ENCODE measurements at regions not wholly inside any gene's neighbourhood (a gene's known extent, or its start where the extent isn't known, plus 50 kb on each side); places are given as distances from the start of the nearest gene placed in this dataset.

GRCh38 chr9:28212979-28213378, 639.7 kb upstream of the C9orf72 start (continued):
- TF ChIP-seq HMGXB4 (CRISPR knock-in tag; IDR thresholded peaks at IDR 0.05; ENCODE audit: borderline replicate concordance in 1 of 2, low read depth in 1 of 2), result no peak
- no peak for TF ChIP-seq KAT2B (IDR thresholded peaks at IDR 0.05; ENCODE audit: borderline replicate concordance, low read depth, low read length)
- no peak for TF ChIP-seq NFAT5 (CRISPR knock-in tag; IDR thresholded peaks at IDR 0.05)
- no peak for TF ChIP-seq ZNF10 (CRISPR knock-in tag; IDR thresholded peaks at IDR 0.05; ENCODE audit: borderline replicate concordance, low read depth)
- no peak for TF ChIP-seq FLYWCH1 (CRISPR knock-in tag; IDR thresholded peaks at IDR 0.05)
- no peak for TF ChIP-seq NR1H2 (CRISPR knock-in tag; IDR thresholded peaks at IDR 0.05; ENCODE audit: borderline replicate concordance, low read depth)
- no peak for TF ChIP-seq KDM5B (CRISPR knock-in tag; IDR thresholded peaks at IDR 0.05; ENCODE audit: borderline replicate concordance)
- no peak for TF ChIP-seq ZBTB42 (CRISPR knock-in tag; IDR thresholded peaks at IDR 0.05)
- TF ChIP-seq NR2F1 (CRISPR knock-in tag; IDR thresholded peaks at IDR 0.05), result peak in 1 of 2 experiments; percentile 22; a peak in 1 of 4 replicates
- no peak for TF ChIP-seq PCBP1 (IDR thresholded peaks at IDR 0.05; ENCODE audit: borderline replicate concordance, low read depth, low read length)
- TF ChIP-seq ZNF441 (CRISPR knock-in tag; IDR thresholded peaks at IDR 0.05; ENCODE audit: borderline replicate concordance), result no peak
- TF ChIP-seq ZFP90 (CRISPR knock-in tag; IDR thresholded peaks at IDR 0.05; ENCODE audit: borderline replicate concordance), result no peak
- TF ChIP-seq POGK (CRISPR knock-in tag; conservative IDR thresholded peaks at IDR 0.05), result no peak
- no peak for TF ChIP-seq E2F1 (CRISPR knock-in tag; IDR thresholded peaks at IDR 0.05)
- TF ChIP-seq REPIN1 (CRISPR knock-in tag; IDR thresholded peaks at IDR 0.05; ENCODE audit: borderline replicate concordance, low read depth), result no peak
- TF ChIP-seq RORA (CRISPR knock-in tag; IDR thresholded peaks at IDR 0.05), result no peak
- peak; percentile 70 for TF ChIP-seq GATAD2A (CRISPR knock-in tag; IDR thresholded peaks at IDR 0.05)
- TF ChIP-seq SMARCE1 (IDR thresholded peaks at IDR 0.05; ENCODE audit: borderline replicate concordance), result no peak
- no peak for TF ChIP-seq KLF15 (CRISPR knock-in tag; IDR thresholded peaks at IDR 0.05; ENCODE audit: borderline replicate concordance)
